ENCODE measurements at regions not wholly inside any gene's neighbourhood (a gene's known extent, or its start where the extent isn't known, plus 50 kb on each side); places are given as distances from the start of the nearest gene placed in this dataset.

DNA sequence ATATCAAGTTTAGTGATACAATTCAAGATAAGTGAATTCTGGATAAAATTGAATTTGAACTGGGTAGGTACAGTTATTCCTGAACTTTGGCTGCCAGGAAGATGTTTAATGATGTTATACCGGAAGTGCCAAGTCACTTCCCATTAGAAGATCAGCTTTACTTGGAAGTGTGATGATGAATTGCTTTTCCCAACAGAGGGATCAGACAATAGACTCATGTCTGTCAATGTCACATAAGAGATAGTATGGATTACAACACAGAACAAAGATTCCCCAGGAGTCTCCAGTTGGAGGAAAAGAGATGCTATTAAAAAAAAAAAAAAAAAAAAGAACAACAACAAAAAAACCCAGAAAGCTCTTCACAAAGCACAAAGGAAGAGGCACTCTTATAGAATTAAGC is 497.9 kb upstream of the EPHA7 start:
- DNase-seq (ENCODE audit: low read depth), result no peak
- TF ChIP-seq, protein P1, sequence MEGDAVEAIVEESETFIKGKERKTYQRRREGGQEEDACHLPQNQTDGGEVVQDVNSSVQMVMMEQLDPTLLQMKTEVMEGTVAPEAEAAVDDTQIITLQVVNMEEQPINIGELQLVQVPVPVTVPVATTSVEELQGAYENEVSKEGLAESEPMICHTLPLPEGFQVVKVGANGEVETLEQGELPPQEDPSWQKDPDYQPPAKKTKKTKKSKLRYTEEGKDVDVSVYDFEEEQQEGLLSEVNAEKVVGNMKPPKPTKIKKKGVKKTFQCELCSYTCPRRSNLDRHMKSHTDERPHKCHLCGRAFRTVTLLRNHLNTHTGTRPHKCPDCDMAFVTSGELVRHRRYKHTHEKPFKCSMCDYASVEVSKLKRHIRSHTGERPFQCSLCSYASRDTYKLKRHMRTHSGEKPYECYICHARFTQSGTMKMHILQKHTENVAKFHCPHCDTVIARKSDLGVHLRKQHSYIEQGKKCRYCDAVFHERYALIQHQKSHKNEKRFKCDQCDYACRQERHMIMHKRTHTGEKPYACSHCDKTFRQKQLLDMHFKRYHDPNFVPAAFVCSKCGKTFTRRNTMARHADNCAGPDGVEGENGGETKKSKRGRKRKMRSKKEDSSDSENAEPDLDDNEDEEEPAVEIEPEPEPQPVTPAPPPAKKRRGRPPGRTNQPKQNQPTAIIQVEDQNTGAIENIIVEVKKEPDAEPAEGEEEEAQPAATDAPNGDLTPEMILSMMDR (IDR thresholded peaks at IDR 0.05; ENCODE audit: low read depth, low read length, missing control alignments), result no peak
- no peak overlapping the region for H3K4me3 ChIP-seq (ENCODE audit: low read depth, low read length)

DNA sequence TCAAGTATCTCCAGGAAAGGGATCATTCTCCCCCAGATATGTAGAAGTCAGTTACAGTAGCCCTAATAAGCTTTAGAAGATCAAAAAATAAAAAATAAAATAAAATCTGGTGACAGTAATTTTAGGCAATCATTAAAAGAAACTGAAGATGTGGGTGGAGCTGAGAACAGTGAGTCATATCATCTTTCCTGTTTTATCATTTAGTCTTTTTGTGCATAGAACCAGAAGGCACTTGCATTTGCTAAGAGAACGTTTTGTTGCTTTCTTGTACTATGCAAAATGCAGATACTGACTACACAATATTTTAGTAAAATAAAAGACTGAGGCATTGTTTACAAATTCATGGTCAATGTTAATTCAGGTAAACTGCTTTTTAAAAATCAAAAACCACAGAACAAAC is 497.4 kb upstream of the EPHA7 start:
- DNase-seq (ENCODE audit: low read depth), result no peak
- TF ChIP-seq, protein P1 (IDR thresholded peaks at IDR 0.05; ENCODE audit: low read depth, low read length, missing control alignments), result no peak
- no peak overlapping the region for H3K4me3 ChIP-seq (ENCODE audit: low read depth, low read length)

DNA sequence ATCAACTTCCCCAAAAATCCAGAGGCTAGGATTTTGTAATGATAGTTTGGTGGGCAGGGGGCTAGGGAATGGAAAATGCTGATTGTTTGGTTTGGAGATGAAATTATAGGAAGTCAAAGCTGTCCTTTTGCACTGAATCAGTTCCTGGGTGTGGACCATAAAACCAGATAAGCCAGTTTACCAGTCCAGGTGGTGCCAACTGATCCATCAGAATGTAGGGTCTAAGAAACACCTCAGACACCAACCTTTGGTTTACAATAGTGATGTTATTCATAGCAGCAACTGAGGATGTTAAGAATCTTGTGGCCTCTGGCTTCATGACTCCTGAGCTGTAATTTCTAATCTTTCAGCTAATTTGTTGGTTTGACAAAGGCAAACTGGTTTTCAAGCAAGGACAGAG is 496.6 kb upstream of the EPHA7 start:
- no peak for DNase-seq (ENCODE audit: low read depth)
- no peak overlapping the region for H3K4me3 ChIP-seq (ENCODE audit: low read depth, low read length)
- TF ChIP-seq, protein P1 (IDR thresholded peaks at IDR 0.05; ENCODE audit: low read depth, low read length, missing control alignments), result no peak

DNA sequence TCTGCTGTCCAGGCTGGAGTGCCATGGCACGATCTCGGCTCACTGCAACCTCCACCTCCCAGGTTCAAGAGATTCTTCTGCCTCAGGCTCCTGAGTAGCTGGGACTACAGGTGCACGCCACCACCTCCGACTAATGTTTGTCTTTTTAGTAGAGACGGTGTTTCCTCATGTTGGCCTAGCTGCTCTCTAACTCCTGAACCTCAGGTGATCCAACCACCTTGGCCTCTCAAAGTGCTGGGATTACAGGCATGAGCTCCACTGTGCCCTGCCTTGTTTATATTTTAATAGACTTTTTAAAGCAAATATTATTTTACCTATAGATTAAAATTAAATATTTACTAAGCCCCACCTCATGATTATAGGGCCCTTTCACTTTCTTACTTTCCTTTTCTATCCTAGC is 483.2 kb upstream of the EPHA7 start:
- TF ChIP-seq, protein P1 (IDR thresholded peaks at IDR 0.05; ENCODE audit: low read depth, low read length, missing control alignments), result no peak
- no peak overlapping the region for H3K4me3 ChIP-seq (ENCODE audit: low read depth, low read length)
- no peak for DNase-seq (ENCODE audit: low read depth)

DNA sequence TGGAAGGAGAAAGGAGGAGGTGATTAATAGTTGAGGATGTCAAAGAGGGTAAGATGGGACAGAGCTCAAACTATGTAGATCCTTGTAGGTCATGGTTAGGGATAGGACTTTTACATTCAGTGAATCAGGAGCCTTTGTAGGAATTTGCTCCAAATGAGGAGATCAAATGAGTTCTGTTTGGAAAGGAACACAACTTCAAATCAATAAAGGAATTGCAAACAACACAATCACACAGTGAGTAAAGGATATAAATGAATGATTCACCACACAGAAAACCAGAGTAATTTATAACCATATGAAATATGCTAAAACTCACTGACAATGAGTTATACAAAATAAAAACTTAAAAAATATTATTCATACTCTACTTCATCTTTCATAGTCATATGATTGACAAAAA is 480.8 kb upstream of the EPHA7 start:
- no peak overlapping the region for H3K4me3 ChIP-seq (ENCODE audit: low read depth, low read length)
- TF ChIP-seq, protein P1 (IDR thresholded peaks at IDR 0.05; ENCODE audit: low read depth, low read length, missing control alignments), result no peak
- DNase-seq (ENCODE audit: low read depth), result no peak

DNA sequence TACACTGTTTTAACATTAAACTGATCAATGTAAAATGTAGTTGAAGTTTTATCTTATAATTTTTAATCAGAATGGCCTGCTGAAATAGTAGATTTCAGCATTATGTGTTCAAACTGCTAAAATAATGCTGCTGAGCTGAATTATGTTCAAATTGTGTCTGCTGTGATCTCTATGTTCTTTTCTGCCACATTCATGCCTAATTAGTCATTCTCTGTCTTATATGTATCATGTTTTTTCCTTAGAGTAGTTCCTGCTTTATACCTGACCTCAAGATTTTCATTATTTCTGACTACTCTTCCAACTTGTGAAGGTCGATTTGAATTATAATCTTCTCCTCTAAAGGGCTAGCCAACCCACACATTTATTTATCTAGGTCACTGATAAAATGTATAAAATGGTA is 476.7 kb upstream of the EPHA7 start:
- DNase-seq (ENCODE audit: low read depth), result no peak
- no peak overlapping the region for H3K4me3 ChIP-seq (ENCODE audit: low read depth, low read length)
- TF ChIP-seq, protein P1 (IDR thresholded peaks at IDR 0.05; ENCODE audit: low read depth, low read length, missing control alignments), result no peak

DNA sequence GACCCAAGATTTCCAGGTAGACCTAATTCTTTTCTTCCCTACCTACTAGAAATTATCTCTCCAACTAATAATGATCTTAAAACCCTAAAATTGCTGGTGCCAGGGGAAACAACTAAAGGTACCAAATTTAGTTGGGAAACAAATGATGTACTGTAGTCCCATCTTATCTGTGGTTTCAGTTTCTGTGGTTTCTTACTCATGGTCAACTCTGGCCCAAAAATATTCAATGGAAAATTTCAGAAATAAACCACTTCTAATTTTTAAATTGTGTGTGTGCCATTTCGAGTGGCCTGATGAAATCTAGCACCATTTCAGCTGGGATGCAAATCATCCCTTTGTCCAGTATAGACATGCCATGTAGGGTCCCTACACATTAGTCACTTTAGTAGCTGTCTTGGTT is 475.2 kb upstream of the EPHA7 start:
- TF ChIP-seq, protein P1 (IDR thresholded peaks at IDR 0.05; ENCODE audit: low read depth, low read length, missing control alignments), result no peak
- no peak for DNase-seq (ENCODE audit: low read depth)
- no peak overlapping the region for H3K4me3 ChIP-seq (ENCODE audit: low read depth, low read length)

All from GM12864 (cell line).